ENCODE measurements at regions not wholly inside any gene's neighbourhood (a gene's known extent, or its start where the extent isn't known, plus 50 kb on each side); places are given as distances from the start of the nearest gene placed in this dataset.

- ATAC-seq (no peak), DNase-seq (no peak)
- Mint-ChIP-seq H3K36me3 (ENCODE audit: insufficient read depth) (no peaks in the 10 kb centered on the region), H3K4me1 (ENCODE audit: low read depth) (no peaks in the 10 kb centered on the region), H3K9me3 (no peaks in the 10 kb centered on the region), H3K4me3 (no peak overlapping the region), H3K27me3 (ENCODE audit: low read depth) (peaks cover 15% of the 10 kb centered on the region)
These were observed 574.0 kb downstream of the BRD1 start for GRCh38 chr22:49253656-49254055.

DNA sequence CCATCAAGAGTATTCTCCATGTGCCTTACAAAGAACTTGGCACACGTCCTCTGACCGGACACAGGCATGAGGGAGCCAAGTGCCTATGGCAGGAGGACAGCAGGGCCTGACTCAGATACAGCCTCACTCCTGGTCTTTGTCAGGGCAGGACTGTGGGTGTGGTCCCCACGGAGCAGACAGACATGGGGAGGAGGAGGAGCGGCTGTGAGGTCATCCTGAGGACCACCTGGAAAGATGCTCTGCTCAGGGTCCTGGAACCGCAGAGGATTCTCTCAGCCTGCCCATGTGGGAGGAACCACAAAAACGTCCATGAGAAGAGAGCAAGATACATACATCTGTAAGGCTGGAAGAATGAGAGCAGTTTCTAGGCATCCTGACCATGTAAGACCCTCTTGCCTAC is 576.3 kb downstream of the BRD1 start:
- H3K4me3 Mint-ChIP-seq, result no peak overlapping the region
- DNase-seq (no peak), ATAC-seq (no peak)
- H3K36me3 Mint-ChIP-seq (ENCODE audit: insufficient read depth), result no peaks in the 10 kb centered on the region
- no peaks in the 10 kb centered on the region for H3K9me3 Mint-ChIP-seq
- no peaks in the 10 kb centered on the region for H3K4me1 Mint-ChIP-seq (ENCODE audit: low read depth)
- H3K27me3 Mint-ChIP-seq (ENCODE audit: low read depth), result peaks cover 15% of the 10 kb centered on the region

DNA sequence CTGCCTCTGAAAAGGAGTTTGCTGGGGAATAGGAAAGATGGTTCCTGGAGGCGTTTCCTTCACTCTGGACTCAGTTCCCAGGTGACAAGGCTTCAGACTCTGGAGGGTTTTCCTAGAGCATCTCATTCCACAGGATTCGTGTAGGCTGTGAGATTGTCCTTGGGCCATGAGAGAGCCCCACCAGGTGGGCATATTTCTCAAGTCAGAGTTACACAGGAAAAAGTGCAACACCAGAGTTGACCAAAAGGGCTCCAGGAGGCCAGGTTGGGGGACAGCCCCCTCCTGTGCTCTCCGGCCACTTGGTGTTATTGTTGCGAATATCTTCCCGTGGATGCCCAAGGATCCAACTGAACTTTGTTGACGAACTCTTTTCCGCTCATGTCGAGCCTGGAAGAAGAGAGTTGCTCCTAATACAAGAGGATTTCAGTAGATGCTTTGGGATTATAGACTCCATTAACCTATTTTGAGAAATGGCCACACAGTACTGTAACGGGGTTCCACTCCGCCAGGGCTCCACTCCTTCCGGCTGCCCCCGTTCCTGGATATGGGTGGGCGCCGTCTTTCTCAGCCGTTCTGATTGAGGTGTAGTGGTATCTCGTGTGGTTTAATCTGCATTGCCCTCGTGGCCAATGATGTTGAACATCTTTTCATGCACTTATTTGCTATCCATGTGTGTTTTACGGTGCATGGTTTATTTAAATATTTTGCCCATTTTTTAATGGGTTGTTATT is 580.3 kb downstream of the BRD1 start:
- peaks cover 5% of the 10 kb centered on the region for H3K27me3 Mint-ChIP-seq (ENCODE audit: low read depth)

DNA sequence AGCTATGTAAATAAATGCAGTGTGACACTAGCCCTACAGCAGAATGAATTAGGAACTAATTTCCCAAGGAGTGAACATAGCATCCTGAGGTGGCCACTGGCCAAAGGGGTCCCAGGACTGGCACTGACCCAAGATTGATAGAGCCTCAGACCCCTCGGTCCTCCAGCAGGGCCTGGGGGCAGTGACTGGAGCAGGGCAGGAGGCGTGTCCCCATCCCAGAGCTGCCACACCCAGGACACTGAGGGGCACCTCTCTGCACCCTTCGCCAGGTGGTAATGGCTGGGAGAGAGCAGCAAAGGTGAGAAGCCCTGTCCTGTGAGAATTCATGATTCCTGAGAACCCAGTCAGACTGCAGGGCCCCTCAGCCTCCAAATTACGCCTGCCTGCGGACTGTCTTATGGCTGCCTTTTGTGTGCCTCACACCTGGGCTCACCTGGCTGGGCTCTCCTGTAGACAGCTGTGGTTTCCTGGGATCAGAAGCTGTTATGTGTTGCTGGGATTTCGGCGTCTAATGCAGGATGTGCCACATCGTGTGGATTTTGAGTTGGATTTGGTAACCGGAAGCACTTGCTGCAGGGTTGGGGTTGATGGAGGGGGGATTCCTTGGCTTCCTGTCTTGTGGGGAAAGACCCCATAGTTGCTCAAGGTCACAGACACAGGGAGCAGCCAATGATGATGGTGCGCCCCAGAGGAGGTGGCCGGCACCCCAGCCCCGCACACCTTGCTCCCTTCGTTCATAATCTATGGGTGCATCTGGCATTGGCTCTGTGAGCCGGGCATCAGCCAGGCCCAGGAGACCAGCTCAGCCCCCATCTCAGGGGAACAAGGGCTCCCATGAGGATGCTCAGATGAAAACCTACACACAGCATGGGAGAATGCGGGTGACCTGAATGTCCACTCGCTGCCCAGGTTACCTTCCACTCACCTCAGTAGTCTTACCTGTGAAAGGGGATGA is 582.9 kb downstream of the BRD1 start:
- Mint-ChIP-seq H3K9me3 (no peaks in the 10 kb centered on the region), H3K27me3 (ENCODE audit: low read depth) (no peaks in the 10 kb centered on the region), H3K36me3 (ENCODE audit: insufficient read depth) (no peaks in the 10 kb centered on the region), H3K4me3 (no peak overlapping the region), H3K4me1 (ENCODE audit: low read depth) (no peaks in the 10 kb centered on the region)
- no peak for ATAC-seq
- no peak for DNase-seq

More for the DNA sequence above, 580.3 kb downstream of the BRD1 start:
- Mint-ChIP-seq H3K4me3 (no peak overlapping the region), H3K4me1 (ENCODE audit: low read depth) (no peaks in the 10 kb centered on the region), H3K36me3 (ENCODE audit: insufficient read depth) (no peaks in the 10 kb centered on the region), H3K9me3 (no peaks in the 10 kb centered on the region)
- no peak for DNase-seq
- ATAC-seq, result no peak

DNA sequence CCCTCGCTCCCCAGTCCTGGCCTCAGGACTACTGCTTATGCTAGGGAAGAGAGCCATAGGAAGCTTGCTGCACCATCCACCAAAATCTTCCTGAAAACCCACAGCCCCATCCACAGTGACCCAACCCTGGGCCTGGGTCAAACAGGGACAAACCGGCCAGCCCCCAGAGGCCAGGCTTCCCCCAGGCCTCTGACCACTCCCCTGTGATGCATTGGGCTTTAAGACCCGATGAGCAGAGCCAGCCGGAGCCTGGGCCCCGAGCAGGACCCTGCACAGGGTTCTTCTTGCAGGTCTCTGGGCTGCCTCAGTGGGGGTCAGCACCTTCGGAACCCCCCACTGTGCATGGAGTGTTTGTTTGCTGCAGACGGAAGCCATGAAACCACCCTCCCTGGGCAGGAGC is 583.7 kb downstream of the BRD1 start:
- no peak for DNase-seq
- no peak for ATAC-seq
- H3K9me3 Mint-ChIP-seq, result no peaks in the 10 kb centered on the region
- H3K36me3 Mint-ChIP-seq (ENCODE audit: insufficient read depth), result no peaks in the 10 kb centered on the region
- no peak overlapping the region for H3K4me3 Mint-ChIP-seq
- H3K4me1 Mint-ChIP-seq (ENCODE audit: low read depth), result no peaks in the 10 kb centered on the region
- H3K27me3 Mint-ChIP-seq (ENCODE audit: low read depth), result no peaks in the 10 kb centered on the region

GRCh38 chr22:49243335-49243734 is 584.3 kb downstream of the BRD1 start:
- Mint-ChIP-seq H3K4me3 (no peak overlapping the region), H3K4me1 (ENCODE audit: low read depth) (no peaks in the 10 kb centered on the region), H3K36me3 (ENCODE audit: insufficient read depth) (no peaks in the 10 kb centered on the region), H3K9me3 (no peaks in the 10 kb centered on the region), H3K27me3 (ENCODE audit: low read depth) (peaks cover 3% of the 10 kb centered on the region)
- DNase-seq (no peak), ATAC-seq (no peak)

DNA sequence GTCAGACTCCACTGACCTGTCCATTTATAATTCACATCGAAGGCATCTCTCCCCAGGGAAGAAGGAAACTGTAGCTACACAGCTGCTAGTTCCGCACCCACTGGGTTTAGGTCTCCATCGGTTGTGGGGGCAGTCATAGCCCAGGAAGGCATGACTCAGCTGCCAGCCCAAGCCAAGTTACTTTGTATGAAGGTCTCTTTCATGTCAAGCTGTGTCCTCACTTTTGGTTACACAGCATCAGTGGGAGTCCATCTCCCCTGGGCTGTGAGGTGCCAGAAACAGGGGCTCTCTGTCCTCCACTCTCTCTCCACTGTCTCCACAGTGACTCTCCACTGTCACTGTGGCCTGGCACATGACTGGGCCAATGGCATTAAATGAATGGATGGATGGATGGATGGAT is 585.2 kb downstream of the BRD1 start:
- Mint-ChIP-seq H3K27me3 (ENCODE audit: low read depth) (peaks cover 3% of the 10 kb centered on the region), H3K4me3 (no peak overlapping the region), H3K4me1 (ENCODE audit: low read depth) (no peaks in the 10 kb centered on the region), H3K9me3 (no peaks in the 10 kb centered on the region), H3K36me3 (ENCODE audit: insufficient read depth) (no peaks in the 10 kb centered on the region)
- DNase-seq (no peak), ATAC-seq (no peak)

GRCh38 chr22:49241174-49241851 is 586.4 kb downstream of the BRD1 start:
- no peak overlapping the region for H3K4me3 Mint-ChIP-seq
- no peaks in the 10 kb centered on the region for H3K4me1 Mint-ChIP-seq (ENCODE audit: low read depth)
- H3K36me3 Mint-ChIP-seq (ENCODE audit: insufficient read depth), result no peaks in the 10 kb centered on the region
- H3K9me3 Mint-ChIP-seq, result no peaks in the 10 kb centered on the region
- ATAC-seq (no peak), DNase-seq (no peak)
- H3K27me3 Mint-ChIP-seq (ENCODE audit: low read depth), result peaks cover 3% of the 10 kb centered on the region

DNA sequence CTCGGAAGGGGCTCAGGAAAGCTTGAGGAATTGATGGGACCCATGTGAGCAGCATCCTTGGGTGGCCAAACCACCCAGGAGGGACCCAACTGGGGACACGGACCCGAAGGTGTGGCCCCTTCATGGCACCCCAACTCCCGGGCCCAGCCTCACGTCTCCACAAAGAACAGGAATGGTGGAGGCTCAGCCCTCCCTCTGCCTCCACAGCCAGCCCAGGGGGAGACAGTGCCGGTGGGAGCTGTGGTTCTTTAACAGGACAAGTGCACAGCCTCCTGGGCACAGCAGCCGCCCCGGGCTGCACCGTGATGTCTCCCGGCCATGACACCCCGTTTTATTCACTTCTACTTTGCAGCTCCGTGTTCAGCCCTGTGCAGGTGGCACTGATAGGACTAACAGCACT is 587.2 kb downstream of the BRD1 start:
- Mint-ChIP-seq H3K27me3 (ENCODE audit: low read depth) (peaks cover 8% of the 10 kb centered on the region), H3K9me3 (no peaks in the 10 kb centered on the region), H3K36me3 (ENCODE audit: insufficient read depth) (no peaks in the 10 kb centered on the region), H3K4me3 (no peak overlapping the region), H3K4me1 (ENCODE audit: low read depth) (no peaks in the 10 kb centered on the region)
- ATAC-seq, result no peak
- DNase-seq, result no peak

GRCh38 chr22:49240016-49240380 is 587.7 kb downstream of the BRD1 start:
- Mint-ChIP-seq H3K36me3 (ENCODE audit: insufficient read depth) (no peaks in the 10 kb centered on the region), H3K4me3 (no peak overlapping the region)

DNA sequence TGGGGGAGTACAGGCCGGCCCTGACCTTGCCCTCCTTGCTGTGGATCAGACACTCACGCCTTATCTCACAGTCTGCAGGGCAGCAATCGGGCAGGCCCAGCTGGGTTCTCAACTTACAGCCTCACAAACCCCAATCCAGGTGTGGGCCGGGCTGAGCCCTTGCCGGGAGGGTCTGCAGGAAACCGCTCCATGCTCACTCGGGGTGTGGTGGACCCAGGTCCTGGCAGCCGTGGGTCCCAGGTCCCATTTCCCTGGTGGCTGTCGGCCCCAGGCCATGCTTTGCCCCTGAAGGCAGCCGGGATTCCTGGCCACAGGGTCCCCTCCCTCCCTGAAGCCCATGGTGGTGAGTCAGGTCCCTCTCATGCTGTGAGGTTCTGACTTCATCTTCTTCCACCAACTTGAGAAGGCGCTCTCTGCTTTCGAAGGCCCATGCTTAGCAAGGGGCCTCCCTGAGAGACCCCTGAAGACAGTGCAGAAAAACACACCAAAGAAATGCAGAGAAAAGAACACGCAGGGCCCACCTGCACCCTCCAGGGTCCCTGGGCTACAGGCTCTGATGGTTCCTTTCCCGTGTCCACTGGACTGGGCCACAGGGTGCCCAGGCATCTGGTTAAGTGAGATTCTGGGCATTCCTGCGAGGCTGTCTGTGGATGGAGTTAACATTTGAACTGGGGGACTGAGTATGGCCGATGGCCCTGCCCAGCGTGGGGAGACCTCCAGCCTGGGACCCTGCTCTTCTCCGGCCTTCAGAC is 588.2 kb downstream of the BRD1 start:
- Mint-ChIP-seq H3K4me3 (no peak overlapping the region), H3K36me3 (ENCODE audit: insufficient read depth) (no peaks in the 10 kb centered on the region)
- DNase-seq, result no peak

More at GRCh38 chr22:49240016-49240380, 587.7 kb downstream of the BRD1 start:
- H3K4me1 Mint-ChIP-seq (ENCODE audit: low read depth), result no peaks in the 10 kb centered on the region
- DNase-seq (no peak), ATAC-seq (no peak)
- H3K27me3 Mint-ChIP-seq (ENCODE audit: low read depth), result peaks cover 9% of the 10 kb centered on the region
- H3K9me3 Mint-ChIP-seq, result no peaks in the 10 kb centered on the region

DNA sequence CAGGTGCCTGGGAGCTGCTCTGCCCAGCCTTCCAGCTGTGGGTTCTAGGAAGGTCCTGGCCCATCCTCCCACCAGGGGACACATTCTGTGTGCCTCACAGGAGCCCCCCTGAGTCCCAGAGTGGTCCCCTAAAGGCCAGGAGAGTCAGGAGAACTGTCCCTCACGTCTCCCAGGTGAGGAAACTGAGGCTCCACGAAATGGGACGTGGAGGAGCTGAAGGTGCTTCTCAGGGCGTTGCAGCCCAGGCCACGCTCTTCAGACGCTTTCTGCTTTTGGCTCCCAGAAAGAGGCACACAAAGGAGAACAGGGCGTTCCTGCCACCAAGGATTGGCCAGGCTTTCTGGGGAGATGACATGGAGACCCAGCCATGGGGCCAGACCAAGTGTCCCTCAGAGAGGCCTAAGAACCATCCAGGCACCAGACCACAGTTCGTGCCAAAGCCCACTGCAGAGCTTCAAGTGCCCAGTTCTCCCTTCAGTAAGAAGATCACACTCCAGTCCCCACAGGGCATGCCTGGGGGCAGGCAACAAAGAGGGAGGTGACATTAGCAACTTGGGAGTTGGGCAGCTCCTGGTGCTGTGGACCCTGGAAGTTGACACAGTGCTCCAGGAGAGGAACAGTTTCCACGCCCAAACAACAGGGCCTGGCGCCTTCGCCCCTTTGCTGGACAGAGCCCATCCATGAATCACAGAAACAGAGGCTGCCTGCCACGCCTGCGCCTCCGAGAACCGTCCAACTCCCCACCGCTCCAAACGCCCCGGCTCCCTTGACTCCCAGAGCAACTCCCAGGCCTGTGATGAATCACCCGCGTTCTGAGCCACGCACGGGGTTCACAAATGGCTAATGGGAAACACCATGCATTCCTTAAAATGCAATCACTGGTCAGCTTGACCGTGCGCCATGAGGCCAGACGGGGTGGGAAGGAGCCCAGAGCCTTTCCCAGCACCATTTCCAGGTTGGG is 589.2 kb downstream of the BRD1 start:
- no peak overlapping the region for H3K4me3 Mint-ChIP-seq
- ATAC-seq (no peak), DNase-seq (no peak)
- H3K36me3 Mint-ChIP-seq (ENCODE audit: insufficient read depth), result no peaks in the 10 kb centered on the region
- H3K9me3 Mint-ChIP-seq, result no peaks in the 10 kb centered on the region
- peaks cover 12% of the 10 kb centered on the region for H3K27me3 Mint-ChIP-seq (ENCODE audit: low read depth)
- H3K4me1 Mint-ChIP-seq (ENCODE audit: low read depth), result no peaks in the 10 kb centered on the region

More for the DNA sequence above, 588.2 kb downstream of the BRD1 start:
- no peak for ATAC-seq
- no peaks in the 10 kb centered on the region for H3K4me1 Mint-ChIP-seq (ENCODE audit: low read depth)
- H3K9me3 Mint-ChIP-seq, result no peaks in the 10 kb centered on the region
- peaks cover 9% of the 10 kb centered on the region for H3K27me3 Mint-ChIP-seq (ENCODE audit: low read depth)

DNA sequence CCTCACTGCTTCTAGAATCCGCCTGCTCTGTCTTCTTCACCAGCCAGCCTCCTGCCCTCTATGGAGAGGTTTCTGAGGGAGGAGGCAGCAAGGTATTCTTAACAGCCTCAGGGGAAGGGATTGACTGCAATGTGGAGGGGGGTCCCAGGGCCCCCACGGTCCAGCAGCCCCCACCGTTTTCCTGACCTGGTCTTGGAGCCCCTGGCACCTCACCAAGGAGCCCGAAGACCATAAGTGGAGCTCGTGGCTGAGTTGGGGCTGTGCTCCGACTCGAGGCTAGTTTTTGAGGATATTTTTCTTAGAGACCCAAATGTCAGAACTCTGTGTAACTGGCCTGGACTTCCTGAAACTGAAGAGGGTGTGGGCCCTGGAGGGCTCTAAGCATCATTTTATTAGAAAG is 590.0 kb downstream of the BRD1 start:
- H3K4me1 Mint-ChIP-seq (ENCODE audit: low read depth), result no peaks in the 10 kb centered on the region
- ATAC-seq (no peak), DNase-seq (no peak)
- no peak overlapping the region for H3K4me3 Mint-ChIP-seq
- H3K27me3 Mint-ChIP-seq (ENCODE audit: low read depth), result peaks cover 12% of the 10 kb centered on the region
- no peaks in the 10 kb centered on the region for H3K36me3 Mint-ChIP-seq (ENCODE audit: insufficient read depth)
- H3K9me3 Mint-ChIP-seq, result no peaks in the 10 kb centered on the region
